ENCODE measurements at regions not wholly inside any gene's neighbourhood (a gene's known extent, or its start where the extent isn't known, plus 50 kb on each side); places are given as distances from the start of the nearest gene placed in this dataset.

DNA sequence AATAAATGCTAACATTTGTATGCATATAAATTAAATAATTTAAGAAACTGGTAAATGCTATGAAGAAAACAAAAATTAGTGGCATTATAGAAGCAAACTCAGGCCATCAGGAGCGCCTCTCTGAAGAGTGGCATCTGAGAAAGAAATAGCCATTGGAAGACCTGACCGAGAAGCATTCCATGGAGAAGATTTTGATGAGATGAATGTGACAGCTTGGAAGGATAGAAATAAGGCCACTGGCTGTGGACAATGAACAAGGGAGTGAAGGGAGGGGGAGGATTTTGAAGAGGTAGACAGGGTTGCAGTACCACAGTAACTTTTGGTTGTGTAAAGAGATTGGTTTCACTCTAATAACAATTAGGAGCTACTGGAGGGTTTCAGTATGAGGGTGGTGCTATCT lies 436.7 kb downstream of the CCSER2 start (continued):
- no peak for TF ChIP-seq FOXP4 (CRISPR knock-in tag; IDR thresholded peaks at IDR 0.05)

DNA sequence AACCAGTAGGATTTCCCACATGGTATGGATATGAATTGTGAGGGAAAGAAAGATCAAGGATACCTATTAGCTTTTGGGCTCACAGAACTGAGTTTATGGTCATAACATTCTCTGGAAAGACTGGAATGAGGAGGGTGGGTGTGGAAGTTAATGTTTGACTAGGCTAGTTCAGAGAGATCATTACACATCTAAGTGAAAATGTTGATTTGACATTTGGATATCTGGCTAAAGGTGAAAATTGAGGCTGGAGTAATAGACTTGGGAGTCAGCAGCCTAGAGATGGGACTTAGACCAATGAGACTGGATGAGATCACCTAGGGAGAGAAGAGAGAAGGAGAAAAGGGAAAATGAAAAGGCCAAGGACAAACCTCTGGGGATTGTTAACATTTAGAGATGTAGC lies 437.3 kb downstream of the CCSER2 start:
- Mint-ChIP-seq H3K9me3 (peaks cover 6% of the 10 kb centered on the region; the same call in 1 of the 2 replicates), H3K4me1 (peaks cover 13% of the 10 kb centered on the region), H3K4me3 (no peak overlapping the region), H3K36me3 (no peaks in the 10 kb centered on the region), H3K27me3 (ENCODE audit: low read depth) (peaks cover 3% of the 10 kb centered on the region; the same call in 1 of the 2 replicates), H3K27ac (no peak overlapping the region)
- DNase-seq (ENCODE audit: low spot score) (no peak), ATAC-seq (no peak)
- TF ChIP-seq, protein P1, sequence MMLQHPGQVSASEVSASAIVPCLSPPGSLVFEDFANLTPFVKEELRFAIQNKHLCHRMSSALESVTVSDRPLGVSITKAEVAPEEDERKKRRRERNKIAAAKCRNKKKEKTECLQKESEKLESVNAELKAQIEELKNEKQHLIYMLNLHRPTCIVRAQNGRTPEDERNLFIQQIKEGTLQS (CRISPR knock-in tag; conservative IDR thresholded peaks at IDR 0.05): no peak
- no peak for TF ChIP-seq KAT7 (CRISPR knock-in tag; IDR thresholded peaks at IDR 0.05; ENCODE audit: borderline replicate concordance)
- TF ChIP-seq, protein P2, sequence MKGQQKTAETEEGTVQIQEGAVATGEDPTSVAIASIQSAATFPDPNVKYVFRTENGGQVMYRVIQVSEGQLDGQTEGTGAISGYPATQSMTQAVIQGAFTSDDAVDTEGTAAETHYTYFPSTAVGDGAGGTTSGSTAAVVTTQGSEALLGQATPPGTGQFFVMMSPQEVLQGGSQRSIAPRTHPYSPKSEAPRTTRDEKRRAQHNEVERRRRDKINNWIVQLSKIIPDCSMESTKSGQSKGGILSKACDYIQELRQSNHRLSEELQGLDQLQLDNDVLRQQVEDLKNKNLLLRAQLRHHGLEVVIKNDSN (CRISPR knock-in tag; IDR thresholded peaks at IDR 0.05): no peak
- TF ChIP-seq FOXP4 (CRISPR knock-in tag; IDR thresholded peaks at IDR 0.05): no peak
- TF ChIP-seq USF2 (CRISPR knock-in tag; IDR thresholded peaks at IDR 0.05): no peak
- CTCF ChIA-PET: interaction anchor here (4.1 kb wide), 1 partner anchor 153 kb away, joined by 44 read pairs; no protein-coding TSS in a partner anchor
- POLR2A ChIA-PET: no interaction called here

GRCh38 chr10:84766923-84767322 lies 438.5 kb downstream of the CCSER2 start:
- Mint-ChIP-seq H3K27ac (no peak overlapping the region), H3K36me3 (no peaks in the 10 kb centered on the region), H3K4me3 (no peak overlapping the region), H3K9me3 (peaks cover 6% of the 10 kb centered on the region; the same call in 1 of the 2 replicates), H3K27me3 (ENCODE audit: low read depth) (peaks cover 3% of the 10 kb centered on the region; the same call in 1 of the 2 replicates), H3K4me1 (peaks cover 13% of the 10 kb centered on the region)
- TF ChIP-seq ZNF219 (CRISPR knock-in tag; IDR thresholded peaks at IDR 0.05; ENCODE audit: borderline replicate concordance): no peak
- TF ChIP-seq ZNF317 (CRISPR knock-in tag; IDR thresholded peaks at IDR 0.05; ENCODE audit: borderline replicate concordance, low read depth): no peak
- TF ChIP-seq ETV6 (CRISPR knock-in tag; IDR thresholded peaks at IDR 0.05): no peak
- no peak for TF ChIP-seq KAT7 (CRISPR knock-in tag; IDR thresholded peaks at IDR 0.05; ENCODE audit: borderline replicate concordance)
- DNase-seq (ENCODE audit: low spot score) (no peak), ATAC-seq (no peak)
- CTCF ChIA-PET: no interaction called here
- POLR2A ChIA-PET: interaction anchor here (0.6 kb wide), 1 partner anchor 610 kb away, joined by 5 read pairs; no protein-coding TSS in a partner anchor

DNA sequence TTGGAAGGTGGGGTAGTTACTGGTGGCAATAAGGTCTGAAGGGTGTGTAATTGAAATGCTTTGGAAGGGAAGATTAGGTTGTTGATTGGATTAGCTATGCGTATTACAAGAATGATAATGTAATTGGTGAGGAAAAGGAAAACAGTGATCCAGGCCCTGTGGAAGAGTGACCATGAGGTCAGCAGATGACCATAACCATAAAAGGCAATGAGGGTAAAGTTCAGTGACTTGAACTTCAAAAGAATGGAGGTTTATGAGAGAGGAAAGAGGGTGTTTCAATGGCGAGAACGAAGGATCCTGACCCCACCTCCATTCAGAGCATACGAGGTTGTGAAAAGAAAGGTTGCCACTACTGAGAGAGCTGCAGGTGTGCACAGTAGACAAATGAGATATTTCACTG lies 439.7 kb downstream of the CCSER2 start:
- Mint-ChIP-seq H3K36me3 (no peaks in the 10 kb centered on the region), H3K4me3 (no peak overlapping the region), H3K4me1 (peaks cover 6% of the 10 kb centered on the region; the same call in 1 of the 2 replicates), H3K27me3 (ENCODE audit: low read depth) (peaks cover 3% of the 10 kb centered on the region; the same call in 1 of the 2 replicates), H3K9me3 (peaks cover 6% of the 10 kb centered on the region; the same call in 1 of the 2 replicates), H3K27ac (no peak overlapping the region)
- CTCF ChIA-PET: no interaction called here
- POLR2A ChIA-PET: no interaction called here
- ATAC-seq (no peak), DNase-seq (ENCODE audit: low spot score) (no peak)
- TF ChIP-seq ZNF423 (CRISPR knock-in tag; IDR thresholded peaks at IDR 0.05) (no peak), EMX1 (CRISPR knock-in tag; IDR thresholded peaks at IDR 0.05) (no peak), SMAD4 (CRISPR knock-in tag; IDR thresholded peaks at IDR 0.05) (no peak), SOX15 (CRISPR knock-in tag; IDR thresholded peaks at IDR 0.05) (no peak), SMAD3 (CRISPR knock-in tag; IDR thresholded peaks at IDR 0.05; ENCODE audit: borderline replicate concordance) (no peak), CBFB (CRISPR knock-in tag; IDR thresholded peaks at IDR 0.05; ENCODE audit: low read depth) (no peak), NR2C2 (CRISPR knock-in tag; IDR thresholded peaks at IDR 0.05) (no peak), JAZF1 (CRISPR knock-in tag; IDR thresholded peaks at IDR 0.05) (no peak), FOXP4 (CRISPR knock-in tag; IDR thresholded peaks at IDR 0.05) (no peak), MYBL2 (CRISPR knock-in tag; IDR thresholded peaks at IDR 0.05) (no peak)

Measured in WTC11 (cell line).